MM.1S (cell line): ENCODE measurements at regions not wholly inside any gene's neighbourhood (a gene's known extent, or its start where the extent isn't known, plus 50 kb on each side); places are given as distances from the start of the nearest gene placed in this dataset.

ENCODE experiments used
- CTCF ChIP-seq: fragments of 300-600 bp; sonication (generic); IDR thresholded peaks from 2 replicates; pipeline ENCODE4 v1.5.1; 2016; ENCODE audit warnings: antibody characterized with exemption, low read length, mixed read lengths
- EZH2 ChIP-seq: fragments of 300-600 bp; sonication (generic); optimal IDR thresholded peaks from 2 replicates; pipeline ENCODE3; 2017; ENCODE audit warnings: low read depth, mild to moderate bottlenecking, antibody characterized with exemption, low read length, mixed read lengths
- EZH2phosphoT487 ChIP-seq: fragments of 300-600 bp; sonication (generic); IDR thresholded peaks from 2 replicates; pipeline ENCODE4 v1.6.1; 2018; ENCODE audit warnings: antibody characterized with exemption, low read length

GRCh38 chr17:37847102-37847501, 77.1 kb upstream of the TBC1D3K start:
- no peak for TF ChIP-seq CTCF
- no peak for TF ChIP-seq EZH2phosphoT487
- TF ChIP-seq EZH2 = no peak
